ENCODE measurements at regions not wholly inside any gene's neighbourhood (a gene's known extent, or its start where the extent isn't known, plus 50 kb on each side); places are given as distances from the start of the nearest gene placed in this dataset.

- H3K9me1 ChIP-seq (replicated peaks; ENCODE audit: control insufficient read depth, extremely low read depth, insufficient read depth, low read length), result no peaks in the 10 kb centered on the region
- no peak overlapping the region for H3K4me3 ChIP-seq (replicated peaks in 1 of 3; ENCODE audit: insufficient read depth in 1 of 3, low read depth in 1 of 3, low read length in 3 of 3)
- H3K4me2 ChIP-seq (ENCODE audit: insufficient read depth, low read length), result no peak overlapping the region
- no TSS peak for BruUV-seq (replicated peaks)
- intact Hi-C loops (cut with micrococcal nuclease) (no loop called here), dilution Hi-C loops (cut with MboI; ENCODE audit: extremely low pct_ligation_motif_present, low sequenced_read_pairs) (no loop called here)
- H4K20me1 ChIP-seq (replicated peaks; ENCODE audit: control insufficient read depth, extremely low read depth, insufficient read depth, low read length), result no peaks in the 10 kb centered on the region
- POLR2A ChIA-PET, result no interaction called here
- FAIRE-seq (no peak), DNase-seq (ENCODE audit: low read depth, low spot score) (no peak)
- no peak overlapping the region for H3K27ac ChIP-seq (ENCODE audit: insufficient read depth, low read depth, low read length)
- H3K36me3 ChIP-seq (ENCODE audit: control insufficient read depth in 2 of 2, extremely low read depth in 1 of 2, insufficient read depth in 2 of 2, low read length in 2 of 2), result no peaks in the 10 kb centered on the region
- H3K79me2 ChIP-seq (ENCODE audit: control insufficient read depth, insufficient read depth, low read length), result no peaks in the 10 kb centered on the region
- H2AFZ ChIP-seq (ENCODE audit: low read depth, low read length), result no peak overlapping the region
- TF ChIP-seq POLR2A (IDR thresholded peaks at IDR 0.05; ENCODE audit: low read depth, low read length) (no peak), FOS (IDR thresholded peaks at IDR 0.05; ENCODE audit: borderline replicate concordance, insufficient read depth, low read length) (no peak), JUN (IDR thresholded peaks at IDR 0.05; ENCODE audit: borderline replicate concordance, insufficient read depth, insufficient read length, low read depth) (no peak), EZH2 (IDR thresholded peaks at IDR 0.05; ENCODE audit: borderline replicate concordance, low read depth, low read length, severe bottlenecking) (no peak), GATA2 (IDR thresholded peaks at IDR 0.05; ENCODE audit: insufficient read depth, insufficient read length, low read depth, low read length) (no peak), POLR2AphosphoS5 (IDR thresholded peaks at IDR 0.05; ENCODE audit: insufficient read depth, low read depth, low read length) (no peak), MYC (IDR thresholded peaks at IDR 0.05; ENCODE audit: low read depth, low read length) (no peak)
- TF ChIP-seq, protein P1, sequence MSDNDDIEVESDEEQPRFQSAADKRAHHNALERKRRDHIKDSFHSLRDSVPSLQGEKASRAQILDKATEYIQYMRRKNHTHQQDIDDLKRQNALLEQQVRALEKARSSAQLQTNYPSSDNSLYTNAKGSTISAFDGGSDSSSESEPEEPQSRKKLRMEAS (IDR thresholded peaks at IDR 0.05; ENCODE audit: insufficient read depth, insufficient read length), result no peak
- TF ChIP-seq, protein P2, sequence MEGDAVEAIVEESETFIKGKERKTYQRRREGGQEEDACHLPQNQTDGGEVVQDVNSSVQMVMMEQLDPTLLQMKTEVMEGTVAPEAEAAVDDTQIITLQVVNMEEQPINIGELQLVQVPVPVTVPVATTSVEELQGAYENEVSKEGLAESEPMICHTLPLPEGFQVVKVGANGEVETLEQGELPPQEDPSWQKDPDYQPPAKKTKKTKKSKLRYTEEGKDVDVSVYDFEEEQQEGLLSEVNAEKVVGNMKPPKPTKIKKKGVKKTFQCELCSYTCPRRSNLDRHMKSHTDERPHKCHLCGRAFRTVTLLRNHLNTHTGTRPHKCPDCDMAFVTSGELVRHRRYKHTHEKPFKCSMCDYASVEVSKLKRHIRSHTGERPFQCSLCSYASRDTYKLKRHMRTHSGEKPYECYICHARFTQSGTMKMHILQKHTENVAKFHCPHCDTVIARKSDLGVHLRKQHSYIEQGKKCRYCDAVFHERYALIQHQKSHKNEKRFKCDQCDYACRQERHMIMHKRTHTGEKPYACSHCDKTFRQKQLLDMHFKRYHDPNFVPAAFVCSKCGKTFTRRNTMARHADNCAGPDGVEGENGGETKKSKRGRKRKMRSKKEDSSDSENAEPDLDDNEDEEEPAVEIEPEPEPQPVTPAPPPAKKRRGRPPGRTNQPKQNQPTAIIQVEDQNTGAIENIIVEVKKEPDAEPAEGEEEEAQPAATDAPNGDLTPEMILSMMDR (IDR thresholded peaks at IDR 0.05; ENCODE audit: extremely low read depth in 1 of 2, insufficient read depth in 1 of 2, low read depth in 1 of 2, low read length in 2 of 2), result no peak
- CTCF ChIA-PET, result no interaction called here
- no peak overlapping the region for H3K9ac ChIP-seq (replicated peaks; ENCODE audit: extremely low read depth, insufficient read depth, low read length)
- no peaks in the 10 kb centered on the region for H3K4me1 ChIP-seq (ENCODE audit: control insufficient read depth, extremely low read depth, insufficient read depth, low read length)
- H3K27me3 ChIP-seq (ENCODE audit: control insufficient read depth in 2 of 2, insufficient read depth in 2 of 2, low read length in 2 of 2), result no peaks in the 10 kb centered on the region
- H3K9me3 ChIP-seq (replicated peaks; ENCODE audit: control insufficient read depth, insufficient read depth, low read length), result peaks cover 5% of the 10 kb centered on the region
Measured at GRCh38 chr7:145557805-145558204, 558.8 kb upstream of the CNTNAP2 start.

All from endothelial cell of umbilical vein (primary cell).